Right lobe of liver (tissue), 6 donors: ENCODE measurements at regions not wholly inside any gene's neighbourhood (a gene's known extent, or its start where the extent isn't known, plus 50 kb on each side); places are given as distances from the start of the nearest gene placed in this dataset.

Experiments used
- ATAC-seq, 4 donors: fragments of 200-7000 bp; cut with Tn5 transposase; one replicate each; pipeline ENCODE4 v1.9.1; 2020; ENCODE audit warnings: mild to moderate bottlenecking in 4 of 4, moderate library complexity in 4 of 4
- DNase-seq, 3 donors: peaks; one replicate each; pipeline ENCODE4 v3.0.0-alpha.2; 2020
- H3K27ac ChIP-seq, 3 donors: fragments of 200-600 bp; one replicate each; pipeline ENCODE4 v1.8.0; 2022
- H3K27me3 ChIP-seq, 2 donors: fragments of 200-600 bp; one replicate each; pipeline ENCODE4 v1.8.0; 2022
- H3K36me3 ChIP-seq, 4 donors: fragments of 200-600 bp; sonication (generic) in 1 of 4; one replicate each; pipeline versions ENCODE4 v1.5.1 to v1.8.0; 2017 to 2022; ENCODE audit warnings: control low read depth in 1 of 4
- H3K4me1 ChIP-seq, 4 donors: fragments of 200-600 bp; sonication (generic) in 1 of 4; one replicate each; pipeline versions ENCODE4 v1.5.1 to v1.8.0; 2017 to 2022; ENCODE audit warnings: control low read depth in 1 of 4
- H3K4me3 ChIP-seq, 3 donors: fragments of 200-600 bp; one replicate each; pipeline ENCODE4 v1.8.0; 2022
- H3K9me3 ChIP-seq, 4 donors: fragments of 200-600 bp; sonication (generic) in 1 of 4; one replicate each; pipeline versions ENCODE4 v1.5.1 to v1.8.0; 2017 to 2022; ENCODE audit warnings: control low read depth in 1 of 4
- CTCF ChIP-seq, 4 donors: fragments of 200-600 bp in 3 of 4; fragments of 450-650 bp in 1 of 4; IDR thresholded peaks; one replicate each; pipeline versions ENCODE4 v1.5.1 to v1.8.0; 2016 to 2022; ENCODE audit warnings: antibody characterized with exemption in 4 of 4, mild to moderate bottlenecking in 2 of 4
- POLR2A ChIP-seq: fragments of 450-650 bp; IDR thresholded peaks from one replicate; pipeline ENCODE4 v1.6.1; 2017; ENCODE audit warnings: antibody characterized with exemption, mild to moderate bottlenecking
- WGBS: methylation state at CpG from one replicate; pipeline ENCODE4 v1.1.6; 2018; ENCODE audit warnings: low coverage, low lambda C conversion rate; ENCODE audit not compliant: insufficient coverage; ENCODE audit errors: missing lambda C conversion rate; 5-methylcytosine and 5-hydroxymethylcytosine counted together
- intact Hi-C, 2 donors: fragments of 100-400 bp; cut with DNase I; formaldehyde crosslinking; loops; one replicate each; pipeline versions ENCODE4 v1.11.2 to v1.14.1; 2022
- donor health status: DM: no; HTN: yes; CAD: no.
- donor health status: DM: no; HTN: no; CAD: no.
- donor health status: DM: no; HTN: no; CAD: no.
- donor health status: DM: no; HTN: yes; CAD: no.
- donor health status: DM: no; HTN: yes; CAD: no.

GRCh38 chr4:53865054-53865453 is 199.4 kb downstream of the CHIC2 start:
- Histone ChIP-seq H3K27ac (no peak overlapping the region), H3K4me1 (no peaks in the 10 kb centered on the region), H3K9me3 (no peaks in the 10 kb centered on the region), H3K36me3 (no peaks in the 10 kb centered on the region), H3K4me3 (no peak overlapping the region), H3K27me3 (no peaks in the 10 kb centered on the region)
- no peak for DNase-seq
- intact Hi-C loops = no loop called here
- WGBS = 78% methylated on average over 5 of the region's 5 CpGs
- ATAC-seq = no peak
- TF ChIP-seq POLR2A (no peak), CTCF (IDR thresholded peaks at IDR 0.05) (no peak)

- intact Hi-C loops = no loop called here
- DNase-seq = no peak
- no peak for TF ChIP-seq CTCF (IDR thresholded peaks at IDR 0.05)
- no peak for TF ChIP-seq POLR2A
- H3K4me3 ChIP-seq = no peak overlapping the region
- no peaks in the 10 kb centered on the region for H3K27me3 ChIP-seq
- no peaks in the 10 kb centered on the region for H3K4me1 ChIP-seq
- no peak for ATAC-seq
- H3K9me3 ChIP-seq = no peaks in the 10 kb centered on the region
- 58% methylated on average over 4 of the region's 4 CpGs for WGBS
- no peak overlapping the region for H3K27ac ChIP-seq
- H3K36me3 ChIP-seq = no peaks in the 10 kb centered on the region
Measured at GRCh38 chr4:53863736-53864365, 200.6 kb downstream of the CHIC2 start.

- no peaks in the 10 kb centered on the region for H3K27me3 ChIP-seq
- no peaks in the 10 kb centered on the region for H3K36me3 ChIP-seq
- no peaks in the 10 kb centered on the region for H3K4me1 ChIP-seq
- intact Hi-C loops = no loop called here
- H3K9me3 ChIP-seq = no peaks in the 10 kb centered on the region
- WGBS = 74% methylated on average over 3 of the region's 3 CpGs
- ATAC-seq (no peak), DNase-seq (no peak)
- TF ChIP-seq POLR2A (no peak), CTCF (IDR thresholded peaks at IDR 0.05) (no peak)
- no peak overlapping the region for H3K27ac ChIP-seq
- H3K4me3 ChIP-seq = no peak overlapping the region
Measured at GRCh38 chr4:53863158-53863557, 201.2 kb downstream of the CHIC2 start.

- 54% methylated on average over 4 of the region's 4 CpGs for WGBS
- H3K27me3 ChIP-seq = no peaks in the 10 kb centered on the region
- no peak for ATAC-seq
- no peaks in the 10 kb centered on the region for H3K36me3 ChIP-seq
- H3K4me1 ChIP-seq = no peaks in the 10 kb centered on the region
- TF ChIP-seq POLR2A = no peak
- no peak for TF ChIP-seq CTCF (IDR thresholded peaks at IDR 0.05)
- H3K9me3 ChIP-seq = no peaks in the 10 kb centered on the region
- DNase-seq = no peak
- H3K4me3 ChIP-seq = no peak overlapping the region
- intact Hi-C loops = no loop called here
- no peak overlapping the region for H3K27ac ChIP-seq
Measured at GRCh38 chr4:53861856-53862610, 202.4 kb downstream of the CHIC2 start.
